NCI-H524 (cell line): ENCODE measurements at regions not wholly inside any gene's neighbourhood (a gene's known extent, or its start where the extent isn't known, plus 50 kb on each side); places are given as distances from the start of the nearest gene placed in this dataset.
A peak's percentile ranks its signal among the peaks of the same experiment; 100 is the strongest.
"Not testable (repeated sequence)": the region's sequence is repeated elsewhere in the genome, so short reads cannot be mapped to it uniquely, and the experiment has no call there.

Experiments used
- DNase-seq, 2 experiments: peaks; one replicate each; lab custom pipeline; 2025; lab: John Stamatoyannopoulos, UW

DNA sequence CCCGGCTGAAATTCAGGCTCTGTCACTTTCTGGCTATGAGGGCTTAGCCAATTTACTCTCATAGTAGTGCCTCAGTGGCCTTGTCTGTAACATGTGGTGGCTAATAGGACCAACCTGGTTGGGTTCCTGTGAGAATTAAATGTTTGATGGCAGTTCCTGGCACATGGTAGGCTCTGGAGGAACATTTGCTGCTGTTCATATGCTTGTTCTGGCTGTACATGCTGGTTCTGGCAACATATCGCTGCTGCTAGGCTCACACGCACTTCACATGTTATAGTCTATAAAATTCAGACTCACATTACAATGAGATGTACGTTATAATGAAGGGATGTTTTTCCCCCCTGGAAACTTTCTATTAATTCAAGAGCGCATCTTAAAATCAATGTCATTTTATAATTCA lies 417.7 kb upstream of the GYPC start:
- no peak for DNase-seq

GRCh38 chr2:126239320-126239955 lies 416.5 kb upstream of the GYPC start:
- peak in 1 of 2 experiments; percentile 2 for DNase-seq

- no peak for DNase-seq
Measured at GRCh38 chr2:126241001-126241400, 415.0 kb upstream of the GYPC start.

GRCh38 chr2:126241411-126241810 lies 414.5 kb upstream of the GYPC start:
- DNase-seq = no peak

DNA sequence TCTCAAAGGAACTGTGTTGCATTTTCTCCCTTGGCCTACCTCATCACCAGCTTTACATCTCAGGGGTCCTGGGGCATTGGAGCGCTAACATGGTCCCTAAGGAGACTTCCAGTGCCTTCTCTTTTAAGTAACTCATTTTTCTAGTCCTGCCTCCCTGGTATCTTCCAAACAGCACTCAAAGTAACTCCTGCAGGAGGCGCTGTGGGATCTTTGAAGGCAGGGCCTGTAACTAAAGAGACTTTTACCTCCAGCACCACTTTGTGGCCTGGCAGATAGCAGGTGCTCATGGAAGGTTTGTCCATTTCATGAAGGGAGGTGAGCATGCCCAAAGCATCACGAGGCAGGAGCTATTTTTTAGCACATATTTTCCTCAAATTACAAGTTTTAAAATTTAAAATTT lies 411.0 kb upstream of the GYPC start:
- peak; percentile 58 to 78 for DNase-seq

- no peak for DNase-seq
Measured at GRCh38 chr2:126253669-126254068, 402.3 kb upstream of the GYPC start.

GRCh38 chr2:126264625-126265024 lies 391.3 kb upstream of the GYPC start:
- DNase-seq = no peak

GRCh38 chr2:126269911-126270310 lies 386.0 kb upstream of the GYPC start:
- DNase-seq = no peak

- DNase-seq = no peak
Measured at GRCh38 chr2:126270587-126270986, 385.4 kb upstream of the GYPC start.

DNA sequence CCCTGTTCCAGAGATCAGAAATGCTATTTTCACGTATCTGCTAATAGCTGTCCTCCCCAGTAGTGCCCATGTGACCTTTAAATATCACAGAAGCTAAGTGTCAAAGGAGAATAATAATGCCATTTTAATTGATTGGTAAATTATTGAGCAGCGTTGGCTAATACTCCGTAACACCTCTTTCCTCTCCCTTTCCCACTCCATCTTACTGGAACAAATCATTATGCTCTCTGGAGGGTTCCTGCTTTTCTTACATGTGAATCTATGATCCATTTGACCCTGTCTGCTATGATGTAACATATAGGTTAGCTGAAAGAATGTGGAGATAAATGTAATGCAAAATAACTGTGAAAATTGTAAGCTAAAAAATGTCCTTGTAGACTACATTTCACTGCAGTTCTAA lies 383.6 kb upstream of the GYPC start:
- no peak for DNase-seq

DNA sequence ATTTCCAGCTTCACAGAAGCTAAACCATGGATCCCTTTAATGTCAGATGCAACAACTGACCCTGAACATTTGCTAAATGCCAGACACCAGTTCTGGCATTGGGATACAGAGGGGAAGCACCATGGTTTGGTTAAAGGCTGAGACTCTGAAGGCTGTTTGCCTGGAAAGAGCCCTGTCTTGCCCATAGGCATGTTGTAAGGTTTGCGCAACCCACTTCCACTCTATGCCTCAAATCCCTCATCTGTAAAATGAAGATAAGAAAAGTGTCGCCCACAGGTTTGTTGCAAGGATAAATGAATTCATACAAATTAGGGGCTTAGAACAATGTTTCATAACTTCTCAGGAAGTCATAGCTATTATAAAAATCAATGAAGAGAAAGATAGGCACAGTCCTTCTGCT lies 380.9 kb upstream of the GYPC start:
- DNase-seq = no peak

DNA sequence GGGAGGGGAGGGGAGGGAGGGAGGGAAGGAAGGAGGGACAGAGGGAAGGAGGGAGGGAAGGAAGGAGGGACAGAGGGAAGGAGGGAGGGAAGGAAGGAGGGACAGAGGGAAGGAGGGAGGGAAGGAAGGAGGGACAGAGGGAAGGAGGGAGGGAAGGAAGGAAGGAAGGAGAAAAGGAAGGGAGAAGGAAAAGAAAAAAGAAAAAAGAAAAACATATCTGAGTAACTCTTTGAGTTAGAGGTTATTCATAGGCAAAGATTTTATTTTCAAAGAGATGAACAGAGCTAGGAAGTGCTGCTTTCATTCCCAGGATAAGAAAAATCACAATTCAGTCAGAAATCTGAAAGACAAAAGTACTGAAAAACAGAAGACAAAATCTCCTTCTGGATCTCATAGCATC lies 379.7 kb upstream of the GYPC start:
- not testable (repeated sequence) for DNase-seq

- DNase-seq = no peak
Measured at GRCh38 chr2:126288362-126288761, 367.6 kb upstream of the GYPC start.

- DNase-seq = not testable (repeated sequence)
Measured at GRCh38 chr2:126293962-126294361, 362.0 kb upstream of the GYPC start.

DNA sequence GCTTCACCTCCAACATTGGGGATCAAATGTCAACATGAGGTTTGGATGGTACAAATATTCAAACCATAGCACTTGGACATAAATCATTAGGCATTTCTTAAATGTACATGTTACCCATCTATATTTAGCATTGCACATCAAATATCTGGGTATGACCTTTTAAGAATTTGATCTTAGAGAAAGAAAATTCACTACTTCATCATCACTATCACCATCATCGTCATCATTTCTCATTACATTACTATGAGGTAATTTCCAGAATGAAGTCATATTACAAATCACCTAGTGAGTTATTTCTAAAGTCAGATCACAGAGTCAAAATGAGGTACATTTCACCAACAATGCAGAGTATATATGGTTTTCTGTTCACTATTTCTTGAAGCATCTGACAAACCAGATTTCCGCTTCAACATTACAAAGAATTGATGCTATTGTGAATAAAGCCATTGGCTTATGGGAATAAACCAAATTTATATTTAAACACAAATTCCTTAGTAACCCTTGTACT lies 356.4 kb upstream of the GYPC start:
- DNase-seq = no peak

GRCh38 chr2:126300348-126300747 lies 355.6 kb upstream of the GYPC start:
- no peak for DNase-seq

- no peak for DNase-seq
Measured at GRCh38 chr2:126302043-126302442, 353.9 kb upstream of the GYPC start.

GRCh38 chr2:126303113-126303512 lies 352.8 kb upstream of the GYPC start:
- DNase-seq = peak; percentile 1 to 62

GRCh38 chr2:126304154-126304553 lies 351.8 kb upstream of the GYPC start:
- no peak for DNase-seq

- no peak for DNase-seq
Measured at GRCh38 chr2:126306539-126306938, 349.4 kb upstream of the GYPC start.

GRCh38 chr2:126307740-126308139 lies 348.2 kb upstream of the GYPC start:
- peak in 1 of 2 experiments; percentile 37 for DNase-seq

- no peak for DNase-seq
Measured at GRCh38 chr2:126309185-126309584, 346.8 kb upstream of the GYPC start.

- DNase-seq = no peak
Measured at GRCh38 chr2:126312579-126312978, 343.4 kb upstream of the GYPC start.

DNA sequence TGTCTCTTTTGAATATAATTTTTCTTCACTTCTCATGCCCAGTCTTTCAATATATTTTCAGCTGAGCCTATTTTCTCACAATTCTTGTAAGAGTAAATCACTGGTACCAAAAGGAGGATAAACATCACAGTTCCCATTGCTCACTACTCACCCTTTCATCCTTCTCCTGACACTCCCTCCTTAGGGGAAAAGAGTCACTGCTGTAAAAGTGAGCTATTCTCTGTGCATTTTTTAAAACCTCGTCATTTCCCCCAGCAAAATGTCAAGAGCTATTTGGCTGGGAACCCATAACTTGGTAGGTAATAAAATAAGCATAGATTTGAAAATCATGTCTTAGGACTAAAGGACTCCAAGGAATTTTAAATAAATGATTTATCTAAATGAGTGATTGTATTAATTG lies 340.1 kb upstream of the GYPC start:
- DNase-seq = no peak
